HCT116 (cell line): ENCODE measurements at regions not wholly inside any gene's neighbourhood (a gene's known extent, or its start where the extent isn't known, plus 50 kb on each side); places are given as distances from the start of the nearest gene placed in this dataset.

Experiments used
- ATAC-seq: fragments of 200-7000 bp; cut with Tn5 transposase; 2 replicates; pipeline ENCODE4 v1.9.1; 2020; ENCODE audit warnings: mild to moderate bottlenecking, moderate library complexity
- BruUV-seq: library from RNA; stranded (reverse); fragments of 400-500 nt; replicated peaks from 2 replicates; lab custom pipeline; 2021; lab: Mats Ljungman, UMichigan
- CTCF ChIA-PET: fragments of 300-600 bp; sonication (Branson Sonifier 250); formaldehyde crosslinking; loops from one replicate; lab custom pipeline; 2021; ENCODE audit warnings: antibody characterized with exemption; lab: Charles Lee
- POLR2A ChIA-PET: fragments of 300-600, 350-600 bp; sonication (Branson Sonifier 250); formaldehyde crosslinking; loops from one replicate; lab custom pipeline; 2021; ENCODE audit warnings: antibody characterized with exemption; lab: Charles Lee
- RAD21 ChIA-PET, 2 experiments: fragments of 300-600 bp; sonication (Branson Sonifier 250); formaldehyde crosslinking; loops; one replicate each; lab custom pipeline; 2023; ENCODE audit warnings: low total read pairs in 2 of 2; ENCODE audit not compliant: uncharacterized antibody in 2 of 2, unreplicated experiment in 2 of 2, low non-redundant PET in 1 of 2; lab: Charles Lee
- DNase-seq: peaks from one replicate; pipeline ENCODE4 v3.0.0-alpha.2; 2010; ENCODE audit warnings: low read depth, low spot score
- H2AFZ ChIP-seq: fragments of 200-600 bp; shearing (Covaris generic), sonication (generic); 2 replicates; pipeline ENCODE4 v1.6.1; 2017; ENCODE audit warnings: low read depth, mixed run types, mixed read lengths, antibody characterized with exemption, low read length; ENCODE audit not compliant: poor library complexity, severe bottlenecking
- H3K27ac ChIP-seq: 2 replicates; pipeline ENCODE4 v1.5.1; 2012; ENCODE audit warnings: low read depth, low read length
- H3K27me3 ChIP-seq: fragments of 200-600 bp; sonication (generic); 2 replicates; pipeline ENCODE4 v1.6.1; 2016; ENCODE audit warnings: mixed run types, low read length, mixed read lengths; ENCODE audit not compliant: insufficient read depth
- H3K36me3 ChIP-seq, 2 experiments: fragments of 200-500 bp in 1 of 2; fragments of 200-600 bp in 1 of 2; sonication (Bioruptor generic) in 1 of 2; sonication (generic) in 1 of 2; 2 replicates each; pipeline versions ENCODE4 v1.5.1 to v1.6.1; 2014 to 2016; ENCODE audit warnings: low read length in 2 of 2, inconsistent platforms in 1 of 2, mixed read lengths in 1 of 2, mixed run types in 1 of 2; ENCODE audit not compliant: insufficient read depth in 2 of 2, control insufficient read depth in 1 of 2
- H3K4me1 ChIP-seq, 2 experiments: fragments of 200-600 bp in 1 of 2; sonication (generic) in 1 of 2; 2 replicates each; pipeline versions ENCODE4 v1.5.1 to v1.6.1; 2012 to 2017; ENCODE audit warnings: low read length in 2 of 2, inconsistent platforms in 1 of 2, mild to moderate bottlenecking in 1 of 2, mixed read lengths in 1 of 2, mixed run types in 1 of 2, moderate library complexity in 1 of 2; ENCODE audit not compliant: insufficient read depth in 2 of 2, control insufficient read depth in 1 of 2
- H3K4me2 ChIP-seq: fragments of 200-600 bp; sonication (generic); 2 replicates; pipeline ENCODE4 v1.6.1; 2017; ENCODE audit warnings: mixed run types, low read length, mixed read lengths
- H3K4me3 ChIP-seq, 2 experiments: fragments of 200-600 bp in 1 of 2; sonication (generic) in 1 of 2; replicated peaks in 1 of 2; 2 replicates each; pipeline ENCODE4 v1.5.1; 2011 to 2016; ENCODE audit warnings: low read length in 2 of 2, control low read depth in 1 of 2, low read depth in 1 of 2, mild to moderate bottlenecking in 1 of 2, mixed read lengths in 1 of 2, mixed run types in 1 of 2
- H3K79me2 ChIP-seq: fragments of 200-600 bp; sonication (generic); 2 replicates; pipeline ENCODE4 v1.6.1; 2017; ENCODE audit warnings: mild to moderate bottlenecking, mixed run types, low read length, moderate library complexity, mixed read lengths; ENCODE audit not compliant: insufficient read depth
- H3K9ac ChIP-seq: fragments of 200-600 bp; sonication (generic); 2 replicates; pipeline ENCODE4 v1.6.1; 2016; ENCODE audit warnings: low read length, mixed read lengths
- H3K9me2 ChIP-seq: fragments of 200-600 bp; sonication (generic), shearing (Covaris generic); 2 replicates; pipeline ENCODE4 v1.6.1; 2017; ENCODE audit warnings: mixed run types, mild to moderate bottlenecking, moderate library complexity; ENCODE audit not compliant: insufficient read depth
- H3K9me3 ChIP-seq, 2 experiments: fragments of 200-500 bp in 1 of 2; fragments of 200-600 bp in 1 of 2; sonication (Bioruptor generic) in 1 of 2; sonication (generic) in 1 of 2; 2 replicates each; pipeline ENCODE4 v1.6.1; 2014 to 2017; ENCODE audit warnings: low read length in 2 of 2, mixed read lengths in 2 of 2, inconsistent platforms in 1 of 2, low read depth in 1 of 2, mild to moderate bottlenecking in 1 of 2, mixed run types in 1 of 2, moderate library complexity in 1 of 2; ENCODE audit not compliant: control insufficient read depth in 1 of 2, insufficient read depth in 1 of 2
- H4K20me1 ChIP-seq: fragments of 200-600 bp; sonication (generic), shearing (Covaris generic); 2 replicates; pipeline ENCODE4 v1.6.1; 2017; ENCODE audit warnings: mixed run types, mild to moderate bottlenecking, moderate library complexity; ENCODE audit not compliant: insufficient read depth
- CBX3 ChIP-seq: IDR thresholded peaks from 2 replicates; pipeline ENCODE4 v1.6.1; 2012; ENCODE audit warnings: low read depth
- EGR1 ChIP-seq: IDR thresholded peaks from 2 replicates; pipeline ENCODE4 v1.6.1; 2012; ENCODE audit warnings: low read depth
- ELF1 ChIP-seq: IDR thresholded peaks from 2 replicates; pipeline ENCODE4 v1.6.1; 2012; ENCODE audit warnings: low read depth, borderline replicate concordance
- EZH2 ChIP-seq: fragments of 200-600 bp; sonication (generic); IDR thresholded peaks from 2 replicates; pipeline ENCODE4 v1.6.1; 2017; ENCODE audit warnings: antibody characterized with exemption, mixed run types
- JUND ChIP-seq: IDR thresholded peaks from 2 replicates; pipeline ENCODE4 v1.6.1; 2012
- POLR2AphosphoS5 ChIP-seq: IDR thresholded peaks from 2 replicates; pipeline ENCODE4 v1.6.1; 2011; ENCODE audit warnings: mild to moderate bottlenecking, low read depth, low read length, moderate library complexity
- SIN3A ChIP-seq: IDR thresholded peaks from 2 replicates; pipeline ENCODE4 v1.6.1; 2012; ENCODE audit warnings: low read depth
- SRF ChIP-seq: IDR thresholded peaks from 2 replicates; pipeline ENCODE4 v1.6.1; 2012; ENCODE audit warnings: low read depth
- TCF7L2 ChIP-seq: IDR thresholded peaks from 2 replicates; pipeline ENCODE4 v1.7.0; 2011; ENCODE audit warnings: borderline replicate concordance, inconsistent platforms; ENCODE audit not compliant: insufficient read depth, insufficient read length; ENCODE audit errors: extremely low read depth
- YY1 ChIP-seq: IDR thresholded peaks from 2 replicates; pipeline ENCODE4 v1.6.1; 2011; ENCODE audit warnings: low read length, low read depth, moderate library complexity, mild to moderate bottlenecking; ENCODE audit not compliant: insufficient replicate concordance; ENCODE audit errors: extremely low read depth
- ZNF274 ChIP-seq: fragments of 200-500 bp; sonication (Bioruptor generic); IDR thresholded peaks from 2 replicates; pipeline ENCODE4 v1.6.1; 2014; ENCODE audit warnings: mild to moderate bottlenecking, low read depth, low read length, inconsistent platforms
- intact Hi-C: fragments of 100-400 bp; cut with micrococcal nuclease; formaldehyde crosslinking; loops from 2 replicates; pipeline ENCODE4 v1.10.0; 2022
- TF ChIP-seq, protein P1 (sequence below): IDR thresholded peaks from 2 replicates; pipeline ENCODE4 v1.6.1; 2011; ENCODE audit warnings: mild to moderate bottlenecking, low read length, moderate library complexity; ENCODE audit not compliant: insufficient replicate concordance; ENCODE audit errors: extremely low read depth
- TF ChIP-seq, protein P2 (sequence below): IDR thresholded peaks from 2 replicates; pipeline ENCODE4 v1.6.1; 2012
- TF ChIP-seq, protein P3 (sequence below): IDR thresholded peaks from 2 replicates; pipeline ENCODE4 v1.6.1; 2012

DNA sequence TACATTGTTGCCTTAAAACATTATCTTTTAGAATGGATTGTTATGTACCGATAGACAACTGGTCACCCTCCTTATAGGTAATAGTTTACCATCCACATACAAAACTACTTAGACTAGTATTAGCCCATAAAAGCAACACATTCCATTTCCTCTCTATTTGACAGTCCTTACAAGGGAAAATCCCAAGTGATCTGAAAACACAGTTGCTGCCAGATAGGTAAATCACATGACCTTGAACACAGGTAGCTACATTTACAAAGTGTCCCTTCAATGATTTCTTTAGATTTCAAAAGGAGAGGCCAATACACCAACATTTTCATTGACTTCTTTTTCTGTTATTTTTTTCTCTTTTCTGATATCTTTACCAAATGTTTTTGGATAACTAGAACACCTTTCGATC lies 102.9 kb upstream of the SMYD2 start:
- H4K20me1 ChIP-seq: no peaks in the 10 kb centered on the region
- H3K36me3 ChIP-seq: no peaks in the 10 kb centered on the region
- no peaks in the 10 kb centered on the region for H3K9me2 ChIP-seq
- H3K4me3 ChIP-seq: no peak overlapping the region
- no peaks in the 10 kb centered on the region for H3K4me1 ChIP-seq
- no peaks in the 10 kb centered on the region for H3K79me2 ChIP-seq
- TF ChIP-seq, protein P1, sequence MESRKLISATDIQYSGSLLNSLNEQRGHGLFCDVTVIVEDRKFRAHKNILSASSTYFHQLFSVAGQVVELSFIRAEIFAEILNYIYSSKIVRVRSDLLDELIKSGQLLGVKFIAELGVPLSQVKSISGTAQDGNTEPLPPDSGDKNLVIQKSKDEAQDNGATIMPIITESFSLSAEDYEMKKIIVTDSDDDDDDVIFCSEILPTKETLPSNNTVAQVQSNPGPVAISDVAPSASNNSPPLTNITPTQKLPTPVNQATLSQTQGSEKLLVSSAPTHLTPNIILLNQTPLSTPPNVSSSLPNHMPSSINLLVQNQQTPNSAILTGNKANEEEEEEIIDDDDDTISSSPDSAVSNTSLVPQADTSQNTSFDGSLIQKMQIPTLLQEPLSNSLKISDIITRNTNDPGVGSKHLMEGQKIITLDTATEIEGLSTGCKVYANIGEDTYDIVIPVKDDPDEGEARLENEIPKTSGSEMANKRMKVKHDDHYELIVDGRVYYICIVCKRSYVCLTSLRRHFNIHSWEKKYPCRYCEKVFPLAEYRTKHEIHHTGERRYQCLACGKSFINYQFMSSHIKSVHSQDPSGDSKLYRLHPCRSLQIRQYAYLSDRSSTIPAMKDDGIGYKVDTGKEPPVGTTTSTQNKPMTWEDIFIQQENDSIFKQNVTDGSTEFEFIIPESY: no peak
- ChIA-PET RAD21 (no interaction called here), POLR2A (no interaction called here), CTCF (no interaction called here)
- BruUV-seq: no TSS peak
- no peak overlapping the region for H3K27ac ChIP-seq
- no peak overlapping the region for H2AFZ ChIP-seq
- intact Hi-C loops: no loop called here
- no peaks in the 10 kb centered on the region; the same call in 1 of the 2 replicates for H3K27me3 ChIP-seq
- no peak overlapping the region for H3K9ac ChIP-seq
- DNase-seq (no peak), ATAC-seq (no peak)
- H3K4me2 ChIP-seq: no peak overlapping the region
- no peaks in the 10 kb centered on the region for H3K9me3 ChIP-seq

DNA sequence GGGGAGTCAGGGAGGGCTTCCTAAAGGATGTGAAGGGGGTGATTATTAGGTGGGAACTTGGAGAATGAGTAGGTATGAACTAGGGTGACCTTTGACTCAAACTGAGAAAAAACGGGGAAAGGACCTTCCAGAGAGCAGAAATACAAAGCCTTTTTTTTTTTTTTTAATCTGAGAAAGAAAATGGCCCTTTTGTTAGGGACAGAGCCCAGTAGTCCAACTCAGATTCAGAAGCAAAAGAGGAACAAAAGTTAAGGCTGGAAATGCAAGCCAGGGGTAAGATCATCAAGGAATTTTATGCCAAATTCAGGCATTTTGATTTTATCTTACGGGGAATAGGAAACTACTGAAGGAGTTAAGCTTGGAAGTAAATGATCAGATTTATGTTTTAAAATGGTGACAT lies 96.0 kb upstream of the SMYD2 start:
- DNase-seq (no peak), ATAC-seq (no peak)
- H3K27ac ChIP-seq: no peak overlapping the region
- H3K36me3 ChIP-seq: no peaks in the 10 kb centered on the region
- H3K9me2 ChIP-seq: no peaks in the 10 kb centered on the region
- ChIA-PET CTCF (no interaction called here), POLR2A (no interaction called here), RAD21 (no interaction called here)
- H4K20me1 ChIP-seq: no peaks in the 10 kb centered on the region
- BruUV-seq: no TSS peak
- H3K9me3 ChIP-seq: no peaks in the 10 kb centered on the region
- H2AFZ ChIP-seq: no peak overlapping the region
- no peak overlapping the region for H3K9ac ChIP-seq
- no peaks in the 10 kb centered on the region for H3K4me1 ChIP-seq
- peaks cover 13% of the 10 kb centered on the region for H3K27me3 ChIP-seq
- intact Hi-C loops: no loop called here
- H3K79me2 ChIP-seq: no peaks in the 10 kb centered on the region
- H3K4me3 ChIP-seq: no peak overlapping the region
- TF ChIP-seq SRF (no peak), ZNF274 (no peak), SIN3A (no peak), TCF7L2 (no peak), POLR2AphosphoS5 (no peak), JUND (no peak), CBX3 (no peak), EGR1 (no peak), YY1 (no peak), EZH2 (no peak), ELF1 (no peak)
- TF ChIP-seq, protein P1: no peak
- TF ChIP-seq, protein P2, sequence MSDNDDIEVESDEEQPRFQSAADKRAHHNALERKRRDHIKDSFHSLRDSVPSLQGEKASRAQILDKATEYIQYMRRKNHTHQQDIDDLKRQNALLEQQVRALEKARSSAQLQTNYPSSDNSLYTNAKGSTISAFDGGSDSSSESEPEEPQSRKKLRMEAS: no peak
- TF ChIP-seq, protein P3, sequence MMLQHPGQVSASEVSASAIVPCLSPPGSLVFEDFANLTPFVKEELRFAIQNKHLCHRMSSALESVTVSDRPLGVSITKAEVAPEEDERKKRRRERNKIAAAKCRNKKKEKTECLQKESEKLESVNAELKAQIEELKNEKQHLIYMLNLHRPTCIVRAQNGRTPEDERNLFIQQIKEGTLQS: no peak
- H3K4me2 ChIP-seq: no peak overlapping the region
